ENCODE measurements at regions not wholly inside any gene's neighbourhood (a gene's known extent, or its start where the extent isn't known, plus 50 kb on each side); places are given as distances from the start of the nearest gene placed in this dataset.
A peak's percentile ranks its signal among the peaks of the same experiment; 100 is the strongest.

DNA sequence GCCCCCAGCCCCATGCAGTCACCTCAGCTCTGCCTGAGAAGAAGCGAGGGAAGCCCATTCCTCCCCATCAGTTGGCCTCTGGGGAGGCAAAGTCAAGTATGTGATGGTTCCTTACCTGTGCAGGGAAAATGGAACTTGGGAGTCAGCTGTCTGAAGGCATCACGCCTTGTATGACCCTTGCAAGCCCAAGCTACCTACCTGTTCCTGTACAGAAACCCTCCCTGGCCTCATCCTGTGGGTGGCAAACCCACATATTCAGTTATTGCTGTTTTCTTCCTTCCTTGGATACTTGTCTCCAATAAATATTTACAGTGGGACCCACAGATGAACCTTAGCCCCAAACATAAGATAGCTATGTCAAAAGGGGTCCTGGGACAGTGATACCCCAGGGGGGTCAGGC, 92.2 kb upstream of the MLN start:
- no peaks in the 10 kb centered on the region for H3K27me3 ChIP-seq (ENCODE audit: insufficient read depth, low read length, poor library complexity, severe bottlenecking)
- no peak overlapping the region for H3K27ac ChIP-seq (ENCODE audit: low read depth, low read length)
- H3K4me3 ChIP-seq (ENCODE audit: low read length) = no peak overlapping the region
- Mint-ChIP-seq H3K9me3 (no peaks in the 10 kb centered on the region), H3K36me3 (no peaks in the 10 kb centered on the region), H3K4me3 (no peak overlapping the region), H3K27me3 (peaks cover 0 to 2% of the 10 kb centered on the region in 2 donors), H3K4me1 (peaks cover 19 to 36% (median 22%) of the 10 kb centered on the region in 3 donors), H3K27ac (peak overlapping the region in 4 of 8 donors; percentile 52 to 93 (median 88))
- no peaks in the 10 kb centered on the region for H3K9me3 ChIP-seq (ENCODE audit: low read length)
- no peaks in the 10 kb centered on the region for H3K36me3 ChIP-seq (ENCODE audit: insufficient read depth, low read length)
- POLR2A ChIA-PET = interaction anchor here (0.9 kb wide), 1 partner anchor 35 kb away, joined by 3 read pairs; no protein-coding TSS in a partner anchor
- no peak for DNase-seq
- H3K4me1 ChIP-seq (ENCODE audit: insufficient read depth, low read length) = peaks cover 24% of the 10 kb centered on the region
- CTCF ChIA-PET = no interaction called here

DNA sequence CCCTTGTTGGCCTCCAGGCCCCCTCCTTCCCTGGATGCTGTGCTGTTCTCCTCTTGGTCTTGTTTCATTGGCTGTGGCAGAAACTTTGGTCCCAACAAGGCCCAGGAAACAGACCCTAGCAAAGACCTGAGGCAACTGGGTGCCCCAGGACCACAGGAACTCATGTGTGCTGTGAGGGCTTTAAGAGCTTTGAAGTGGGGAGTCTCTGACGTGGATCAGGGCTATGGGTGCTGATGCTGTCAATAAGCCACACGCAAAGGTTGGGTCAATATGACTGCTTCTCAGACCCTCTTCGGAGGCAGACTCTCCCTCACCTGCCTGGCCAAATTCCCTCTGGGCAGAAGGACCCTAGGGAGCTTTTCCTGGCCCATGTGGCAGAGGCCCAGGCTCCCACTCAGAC, 91.5 kb upstream of the MLN start:
- ChIA-PET CTCF (no interaction called here), POLR2A (interaction anchor here (0.9 to 1.0 kb wide), 2 partner anchors 9 to 34 kb away, joined by 3 read pairs; no protein-coding TSS in a partner anchor)
- H3K4me3 Mint-ChIP-seq = peak overlapping the region in 4 of 7 donors; percentile 37 to 83 (median 38)

DNA sequence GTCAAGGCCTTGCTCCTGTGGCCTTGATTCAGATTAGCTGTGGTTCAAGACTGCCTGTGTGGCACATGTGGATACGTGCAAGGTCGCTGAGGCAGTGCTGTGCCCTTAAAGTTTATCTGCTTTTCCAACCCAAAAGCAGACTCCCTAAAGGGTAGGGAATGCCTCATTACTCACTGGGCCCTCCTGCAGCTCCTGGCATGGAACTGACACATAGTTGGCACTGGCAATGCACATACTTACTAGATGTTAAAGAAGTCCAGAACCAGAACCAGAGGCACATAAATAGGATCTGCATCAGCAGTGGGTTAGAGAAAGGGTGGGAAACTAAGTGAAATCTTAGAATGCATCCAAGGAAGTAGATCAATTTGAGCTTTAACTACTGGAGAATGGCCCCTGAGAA, 90.6 kb upstream of the MLN start:
- no peak overlapping the region for H3K27ac Mint-ChIP-seq
- no peak overlapping the region for H3K4me3 Mint-ChIP-seq
- Histone ChIP-seq H3K27ac (ENCODE audit: low read depth, low read length) (no peak overlapping the region), H3K4me1 (ENCODE audit: insufficient read depth, low read length) (peaks cover 24% of the 10 kb centered on the region), H3K4me3 (ENCODE audit: low read length) (no peak overlapping the region), H3K9me3 (ENCODE audit: low read length) (no peaks in the 10 kb centered on the region), H3K36me3 (ENCODE audit: insufficient read depth, low read length) (no peaks in the 10 kb centered on the region), H3K27me3 (ENCODE audit: insufficient read depth, low read length, poor library complexity, severe bottlenecking) (no peaks in the 10 kb centered on the region)
- POLR2A ChIA-PET = interaction anchor here (1.2 kb wide), 1 partner anchor 10 kb away, joined by 3 read pairs; no protein-coding TSS in a partner anchor
- DNase-seq = no peak
- CTCF ChIA-PET = no interaction called here
- peaks cover 0 to 2% of the 10 kb centered on the region in 2 donors for H3K27me3 Mint-ChIP-seq
- H3K4me1 Mint-ChIP-seq = peaks cover 19 to 36% (median 22%) of the 10 kb centered on the region in 3 donors
- no peaks in the 10 kb centered on the region for H3K9me3 Mint-ChIP-seq
- H3K36me3 Mint-ChIP-seq = no peaks in the 10 kb centered on the region

More for the DNA sequence above, 91.5 kb upstream of the MLN start:
- no peaks in the 10 kb centered on the region for H3K27me3 ChIP-seq (ENCODE audit: insufficient read depth, low read length, poor library complexity, severe bottlenecking)
- H3K27me3 Mint-ChIP-seq = peaks cover 0 to 2% of the 10 kb centered on the region in 2 donors
- H3K9me3 Mint-ChIP-seq = no peaks in the 10 kb centered on the region
- no peak overlapping the region for H3K4me3 ChIP-seq (ENCODE audit: low read length)
- H3K36me3 Mint-ChIP-seq = no peaks in the 10 kb centered on the region
- peak overlapping the region in 6 of 8 donors; percentile 18 to 93 (median 78) for H3K27ac Mint-ChIP-seq
- H3K36me3 ChIP-seq (ENCODE audit: insufficient read depth, low read length) = no peaks in the 10 kb centered on the region
- no peak overlapping the region for H3K27ac ChIP-seq (ENCODE audit: low read depth, low read length)
- peaks cover 19 to 36% (median 22%) of the 10 kb centered on the region in 3 donors for H3K4me1 Mint-ChIP-seq
- peaks cover 24% of the 10 kb centered on the region for H3K4me1 ChIP-seq (ENCODE audit: insufficient read depth, low read length)
- peak in 3 of 5 donors; percentile 50 to 67 (median 66) for DNase-seq
- H3K9me3 ChIP-seq (ENCODE audit: low read length) = no peaks in the 10 kb centered on the region

DNA sequence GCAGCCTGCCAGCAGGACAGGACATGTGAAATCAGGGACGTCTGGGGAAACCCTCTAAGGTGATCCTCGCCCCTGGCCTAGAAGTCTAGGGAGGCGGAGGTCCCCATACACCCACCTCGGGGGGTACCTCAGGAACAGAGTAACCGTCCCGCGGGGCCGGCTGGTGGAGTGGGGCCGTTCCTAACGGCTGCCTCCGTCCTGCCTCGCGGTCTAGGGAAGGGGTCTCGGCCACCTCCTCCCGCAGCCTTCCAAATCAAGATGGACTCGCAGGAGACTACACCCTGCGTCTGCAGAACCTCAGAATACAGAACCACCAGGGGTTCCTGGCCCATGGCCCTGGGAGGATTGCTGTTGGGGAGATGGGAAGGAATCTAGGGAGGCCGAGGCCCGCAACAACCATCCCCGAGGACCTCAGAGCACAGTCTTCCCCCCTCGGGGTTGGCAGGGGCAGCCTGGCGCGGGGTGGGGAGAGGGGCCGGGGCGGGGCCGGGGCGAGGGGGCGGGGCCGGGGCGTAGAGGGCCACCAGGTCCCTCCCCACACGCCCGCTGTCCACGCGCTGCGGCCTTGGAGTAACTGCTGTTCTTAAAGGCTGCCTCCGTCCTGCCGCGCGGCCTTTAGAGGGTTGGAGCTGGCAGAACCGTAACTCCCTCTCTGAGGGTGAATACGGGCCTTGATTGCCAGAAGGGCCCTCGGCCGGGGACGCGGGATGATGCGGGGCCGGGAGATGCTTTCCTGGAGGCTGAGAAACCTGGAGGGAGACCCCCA, 89.0 kb upstream of the MLN start:
- Mint-ChIP-seq H3K4me1 (peaks cover 18 to 44% (median 22%) of the 10 kb centered on the region in 3 donors), H3K27me3 (peaks cover 2 to 3% of the 10 kb centered on the region in 2 donors), H3K9me3 (no peaks in the 10 kb centered on the region), H3K27ac (no peak overlapping the region), H3K4me3 (no peak overlapping the region), H3K36me3 (no peaks in the 10 kb centered on the region)
- no peaks in the 10 kb centered on the region for H3K9me3 ChIP-seq (ENCODE audit: low read length)
- peaks cover 28% of the 10 kb centered on the region for H3K4me1 ChIP-seq (ENCODE audit: insufficient read depth, low read length)
- CTCF ChIA-PET = no interaction called here
- H3K4me3 ChIP-seq (ENCODE audit: low read length) = no peak overlapping the region
- DNase-seq = no peak
- H3K36me3 ChIP-seq (ENCODE audit: insufficient read depth, low read length) = no peaks in the 10 kb centered on the region
- H3K27me3 ChIP-seq (ENCODE audit: insufficient read depth, low read length, poor library complexity, severe bottlenecking) = no peaks in the 10 kb centered on the region
- H3K27ac ChIP-seq (ENCODE audit: low read depth, low read length) = no peak overlapping the region
- POLR2A ChIA-PET = no interaction called here

DNA sequence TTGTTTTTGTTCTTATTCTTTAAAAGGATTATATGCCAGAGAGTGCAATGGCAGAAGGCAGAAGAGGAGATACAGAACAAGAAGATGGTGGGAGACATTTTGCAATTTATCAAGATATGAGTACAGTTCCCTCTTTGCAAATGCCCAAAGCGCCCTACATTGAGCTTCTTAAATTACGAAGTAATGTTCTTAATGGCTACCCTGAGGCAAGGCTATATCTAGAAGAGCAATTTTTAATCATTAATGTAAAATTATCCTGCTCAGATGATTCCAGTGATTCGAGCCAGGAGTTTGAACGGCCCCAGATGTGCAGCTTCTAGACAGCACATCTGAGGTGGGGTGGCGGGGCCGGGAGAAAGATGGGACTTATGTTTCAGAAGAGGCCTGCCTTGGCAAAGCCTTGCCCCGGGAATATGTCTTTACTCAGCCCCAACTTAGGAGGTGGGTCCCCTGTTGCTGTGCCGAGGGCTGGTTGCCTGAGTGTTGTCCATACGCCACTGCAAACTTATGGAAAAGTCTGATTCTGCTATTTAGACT, 84.9 kb upstream of the MLN start:
- Mint-ChIP-seq H3K27ac (peak overlapping the region in 1 of 8 donors; percentile 12), H3K36me3 (no peaks in the 10 kb centered on the region), H3K27me3 (peaks cover 3% of the 10 kb centered on the region in 2 donors), H3K4me3 (no peak overlapping the region), H3K4me1 (peaks cover 10 to 24% (median 12%) of the 10 kb centered on the region in 3 donors), H3K9me3 (no peaks in the 10 kb centered on the region)
- ChIA-PET CTCF (no interaction called here), POLR2A (no interaction called here)
- H3K36me3 ChIP-seq (ENCODE audit: insufficient read depth, low read length) = no peaks in the 10 kb centered on the region
- no peak overlapping the region for H3K4me3 ChIP-seq (ENCODE audit: low read length)
- no peak overlapping the region for H3K27ac ChIP-seq (ENCODE audit: low read depth, low read length)
- peaks cover 16% of the 10 kb centered on the region for H3K4me1 ChIP-seq (ENCODE audit: insufficient read depth, low read length)
- H3K9me3 ChIP-seq (ENCODE audit: low read length) = no peaks in the 10 kb centered on the region
- H3K27me3 ChIP-seq (ENCODE audit: insufficient read depth, low read length, poor library complexity, severe bottlenecking) = no peaks in the 10 kb centered on the region
- DNase-seq = no peak

DNA sequence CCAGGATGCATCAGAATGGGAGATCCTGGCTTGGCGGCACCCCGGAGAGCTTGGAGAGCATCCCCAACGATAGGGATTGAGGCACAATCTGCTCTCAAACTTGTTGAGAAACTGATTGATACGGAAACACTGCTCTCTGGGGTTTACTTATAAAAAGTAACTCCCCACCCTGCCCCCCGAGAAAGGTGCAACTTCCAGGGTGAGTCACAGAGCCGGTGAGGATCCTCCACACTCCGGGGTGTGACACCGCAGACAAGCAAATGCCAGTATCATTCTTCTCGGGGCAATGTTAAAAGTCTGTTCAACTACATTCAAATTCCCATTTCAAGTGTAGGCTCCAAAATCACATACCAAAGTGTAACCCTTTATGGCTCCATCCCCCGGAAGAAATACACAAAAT, 84.4 kb upstream of the MLN start:
- no peaks in the 10 kb centered on the region for H3K36me3 Mint-ChIP-seq
- peaks cover 3% of the 10 kb centered on the region in 2 donors for H3K27me3 Mint-ChIP-seq
- H3K4me3 Mint-ChIP-seq = peak overlapping the region in 1 of 7 donors; percentile 19
- peak in 2 of 5 donors; percentile 8 to 57 for DNase-seq
- Histone ChIP-seq H3K4me3 (ENCODE audit: low read length) (no peak overlapping the region), H3K36me3 (ENCODE audit: insufficient read depth, low read length) (no peaks in the 10 kb centered on the region), H3K9me3 (ENCODE audit: low read length) (no peaks in the 10 kb centered on the region), H3K27ac (ENCODE audit: low read depth, low read length) (no peak overlapping the region), H3K4me1 (ENCODE audit: insufficient read depth, low read length) (peaks cover 16% of the 10 kb centered on the region), H3K27me3 (ENCODE audit: insufficient read depth, low read length, poor library complexity, severe bottlenecking) (no peaks in the 10 kb centered on the region)
- no peaks in the 10 kb centered on the region for H3K9me3 Mint-ChIP-seq
- POLR2A ChIA-PET = no interaction called here
- H3K27ac Mint-ChIP-seq = no peak overlapping the region
- CTCF ChIA-PET = no interaction called here
- H3K4me1 Mint-ChIP-seq = peaks cover 10 to 24% (median 12%) of the 10 kb centered on the region in 3 donors

DNA sequence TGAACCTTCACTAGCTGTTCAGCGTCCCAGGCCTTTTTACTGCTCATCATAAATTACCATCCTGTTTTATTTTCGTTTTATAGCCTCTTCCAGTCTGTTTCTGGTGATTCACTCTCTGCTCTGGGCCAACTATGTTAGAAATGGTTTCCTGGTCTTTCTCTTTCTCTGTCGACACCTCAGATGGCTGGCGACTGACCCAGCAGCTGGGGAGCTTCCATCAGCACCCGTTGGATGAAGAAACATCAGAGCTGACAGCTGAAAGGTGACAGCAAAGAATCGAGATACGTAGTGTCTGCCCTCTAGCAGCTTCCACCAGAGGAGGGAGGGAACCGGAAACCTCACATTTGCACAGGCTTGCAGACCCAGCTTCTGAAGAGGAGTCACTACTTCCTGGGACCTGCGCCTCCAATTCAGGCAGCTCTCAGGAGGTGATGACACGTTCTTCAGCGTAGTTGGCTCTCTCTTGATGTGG, 82.9 kb upstream of the MLN start:
- Histone ChIP-seq H3K4me3 (ENCODE audit: low read length) (no peak overlapping the region), H3K36me3 (ENCODE audit: insufficient read depth, low read length) (no peaks in the 10 kb centered on the region), H3K27me3 (ENCODE audit: insufficient read depth, low read length, poor library complexity, severe bottlenecking) (no peaks in the 10 kb centered on the region), H3K9me3 (ENCODE audit: low read length) (no peaks in the 10 kb centered on the region), H3K27ac (ENCODE audit: low read depth, low read length) (no peak overlapping the region), H3K4me1 (ENCODE audit: insufficient read depth, low read length) (peaks cover 16% of the 10 kb centered on the region)
- Mint-ChIP-seq H3K9me3 (no peaks in the 10 kb centered on the region), H3K27me3 (peaks cover 3% of the 10 kb centered on the region in 2 donors), H3K4me1 (peaks cover 10 to 24% (median 12%) of the 10 kb centered on the region in 3 donors), H3K27ac (peak overlapping the region in 4 of 8 donors; percentile 47 to 87 (median 66)), H3K4me3 (no peak overlapping the region), H3K36me3 (no peaks in the 10 kb centered on the region)
- ChIA-PET CTCF (no interaction called here), POLR2A (no interaction called here)
- DNase-seq = peak in 1 of 5 donors; percentile 16

Data from CD8-positive, alpha-beta memory T cell (primary cell).